HG03521 (cell line): ENCODE measurements at regions not wholly inside any gene's neighbourhood (a gene's known extent, or its start where the extent isn't known, plus 50 kb on each side); places are given as distances from the start of the nearest gene placed in this dataset.
"Not testable (repeated sequence)": the region's sequence is repeated elsewhere in the genome, so short reads cannot be mapped to it uniquely, and the experiment has no call there.

Experiments
- ATAC-seq: cut with Tn5 transposase; IDR thresholded peaks from one replicate; pipeline ENCODE4 v1.9.1; 2021; ENCODE audit warnings: mild to moderate bottlenecking, moderate library complexity; ENCODE audit not compliant: unreplicated experiment

- ATAC-seq, result not testable (repeated sequence)
Observed at GRCh38 chr15:20104551-20104950, 437.0 kb downstream of the GOLGA6L6 start.

GRCh38 chr15:20102862-20103261 is 438.7 kb downstream of the GOLGA6L6 start:
- not testable (repeated sequence) for ATAC-seq

DNA sequence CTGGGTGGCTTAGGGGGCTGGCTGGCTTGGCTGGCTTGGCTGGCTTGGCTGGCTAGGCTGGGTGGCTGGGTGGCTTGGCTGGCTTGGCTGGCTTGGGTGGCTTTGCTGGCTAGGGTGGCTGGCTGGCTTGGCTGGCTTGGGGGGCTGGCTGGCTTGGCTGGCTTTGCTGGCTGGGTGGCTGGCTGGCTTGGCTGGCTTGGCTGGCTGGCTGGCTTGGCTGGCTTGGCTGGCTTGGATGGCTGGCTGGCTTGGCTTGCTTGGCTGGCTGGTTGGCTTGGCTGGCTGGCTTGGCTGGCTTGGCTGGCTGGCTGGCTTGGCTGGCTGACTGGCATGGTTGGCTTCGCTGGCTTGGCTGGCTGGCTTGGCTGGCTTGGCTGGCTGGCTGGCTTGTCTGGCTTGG is 439.4 kb downstream of the GOLGA6L6 start:
- ATAC-seq, result not testable (repeated sequence)

- ATAC-seq, result not testable (repeated sequence)
Observed at GRCh38 chr15:20101281-20101680, 440.3 kb downstream of the GOLGA6L6 start.

DNA sequence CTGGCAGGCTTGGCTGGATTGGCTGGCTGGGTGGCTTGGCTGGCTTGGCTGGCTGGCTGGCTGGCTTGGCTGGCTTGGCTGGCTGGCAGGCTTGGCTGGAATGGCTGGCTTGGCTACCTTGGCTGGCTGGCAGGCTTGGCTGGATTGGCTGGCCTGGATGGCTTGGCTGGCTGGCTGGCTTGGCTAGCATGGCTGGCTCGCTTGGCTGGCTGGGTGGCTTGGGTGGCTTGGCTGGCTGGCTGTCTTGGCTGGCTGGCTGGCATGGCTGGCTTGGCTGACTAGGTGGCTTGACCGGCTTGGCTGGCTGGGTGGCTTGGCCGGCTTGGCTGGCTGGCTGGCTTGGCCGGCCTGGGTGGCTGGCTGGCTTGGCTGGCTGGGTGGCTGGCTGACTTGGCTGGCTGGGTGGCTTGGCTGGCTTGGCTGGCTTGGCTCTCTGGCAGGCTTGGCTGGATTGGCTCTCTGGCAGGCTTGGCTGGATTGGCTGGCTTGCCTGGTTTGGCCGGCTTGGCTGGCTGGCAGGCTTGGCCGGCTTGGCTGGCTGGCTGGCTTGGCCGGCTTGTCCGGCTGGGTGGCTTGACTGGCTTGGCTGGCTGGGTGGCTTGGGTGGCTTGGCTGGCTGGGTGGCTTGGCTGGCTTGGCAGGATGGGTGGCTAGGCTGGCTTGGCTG is 440.9 kb downstream of the GOLGA6L6 start:
- ATAC-seq, result not testable (repeated sequence)

DNA sequence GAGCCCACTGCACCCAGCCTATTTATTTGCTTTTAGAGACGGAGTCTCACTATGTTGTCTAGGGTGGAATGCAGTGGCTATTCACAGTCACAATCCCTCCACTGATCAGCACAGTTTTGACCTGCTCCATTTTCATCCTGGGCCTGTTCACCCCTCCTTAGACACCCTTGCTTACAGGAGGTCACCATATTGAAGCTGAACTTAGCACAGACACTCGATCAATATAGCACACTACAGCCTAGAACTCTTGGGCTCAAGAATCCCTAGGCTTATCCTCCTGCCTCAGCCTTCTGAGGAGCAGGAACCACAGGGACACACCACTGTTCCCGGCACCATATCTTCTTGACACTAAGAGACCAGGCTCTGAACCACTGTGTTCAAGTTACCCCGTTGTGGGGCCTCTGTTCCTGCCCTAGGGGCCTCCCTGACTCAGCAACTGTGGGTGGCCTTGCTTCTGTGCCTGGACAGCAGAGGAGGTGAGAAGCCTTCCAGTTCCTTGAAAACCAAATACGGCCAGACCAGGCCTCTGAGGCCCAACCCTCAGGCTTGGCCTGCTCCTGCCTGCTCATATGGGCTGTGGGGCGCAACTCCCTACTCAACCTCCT is 445.8 kb downstream of the GOLGA6L6 start:
- ATAC-seq, result not testable (repeated sequence)

DNA sequence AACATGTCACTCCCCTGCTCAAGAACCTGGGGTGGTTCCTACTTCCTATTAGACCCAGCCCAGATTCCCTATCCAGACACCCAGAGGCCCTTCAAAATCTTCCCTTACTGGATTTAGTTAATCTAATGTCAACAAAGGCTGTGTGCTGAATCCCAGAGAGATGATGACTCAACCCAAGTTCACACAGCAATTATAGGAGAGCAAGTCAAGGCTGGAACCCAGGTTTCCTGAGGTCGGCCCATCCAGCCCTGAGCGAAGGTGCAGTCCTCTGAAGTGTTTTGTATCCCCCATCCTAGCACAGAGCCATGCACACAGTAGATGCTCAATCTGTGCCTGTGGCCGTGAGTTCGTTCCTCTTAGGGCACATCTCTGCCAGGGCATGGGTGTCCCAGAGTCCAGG is 452.1 kb downstream of the GOLGA6L6 start:
- ATAC-seq, result not testable (repeated sequence)

GRCh38 chr15:20084026-20084425 is 457.6 kb downstream of the GOLGA6L6 start:
- not testable (repeated sequence) for ATAC-seq

DNA sequence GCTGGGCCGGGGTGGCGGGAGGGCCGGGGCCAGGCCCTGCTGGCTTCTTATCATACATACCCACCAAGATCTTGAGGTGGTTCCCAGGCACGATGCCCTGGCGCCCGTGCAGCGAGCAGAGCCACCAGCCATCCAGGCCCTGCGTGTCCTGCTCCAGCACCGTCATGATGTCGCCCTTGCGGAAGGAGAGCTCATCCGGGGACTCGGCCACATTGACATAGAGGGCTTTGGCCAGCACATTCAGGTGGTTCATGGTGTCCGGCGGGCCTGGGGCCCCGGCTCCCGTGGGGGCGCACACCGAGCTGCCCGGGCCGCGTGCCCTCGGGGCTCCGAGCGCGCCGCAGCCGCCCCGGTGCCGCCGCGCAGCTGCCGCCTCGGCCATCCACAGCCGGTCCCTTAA is 467.5 kb downstream of the GOLGA6L6 start:
- ATAC-seq, result not testable (repeated sequence)

- not testable (repeated sequence) for ATAC-seq
Observed at GRCh38 chr15:20069043-20069442, 472.6 kb downstream of the GOLGA6L6 start.

- not testable (repeated sequence) for ATAC-seq
Observed at GRCh38 chr15:20066173-20066572, 475.4 kb downstream of the GOLGA6L6 start.

- ATAC-seq, result not testable (repeated sequence)
Observed at GRCh38 chr15:20065508-20065907, 476.1 kb downstream of the GOLGA6L6 start.

- ATAC-seq, result not testable (repeated sequence)
Observed at GRCh38 chr15:20063167-20063566, 478.4 kb downstream of the GOLGA6L6 start.

DNA sequence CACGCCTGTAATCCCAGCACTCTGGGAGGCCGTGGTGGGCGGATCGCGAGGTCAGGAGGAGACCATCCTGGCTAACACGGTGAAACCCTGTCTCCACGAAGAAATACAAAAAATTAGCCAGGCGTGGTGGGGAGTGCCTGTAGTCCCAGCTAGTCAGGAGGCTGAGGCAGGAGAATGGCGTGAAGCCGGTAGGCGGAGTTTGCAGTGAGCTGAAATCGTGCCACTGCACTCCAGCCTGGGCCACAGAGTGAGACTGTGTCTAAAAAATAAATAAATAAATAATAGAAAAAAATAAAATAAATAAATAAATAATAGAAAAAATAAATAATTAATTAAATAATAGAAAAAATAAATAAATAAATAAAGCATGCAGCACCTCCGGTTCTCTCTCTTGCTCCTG is 480.8 kb downstream of the GOLGA6L6 start:
- not testable (repeated sequence) for ATAC-seq

GRCh38 chr15:20056871-20057270 is 484.7 kb downstream of the GOLGA6L6 start:
- not testable (repeated sequence) for ATAC-seq

GRCh38 chr15:20055921-20056320 is 485.7 kb downstream of the GOLGA6L6 start:
- not testable (repeated sequence) for ATAC-seq

- ATAC-seq, result not testable (repeated sequence)
Observed at GRCh38 chr15:20048189-20048588, 493.4 kb downstream of the GOLGA6L6 start.

DNA sequence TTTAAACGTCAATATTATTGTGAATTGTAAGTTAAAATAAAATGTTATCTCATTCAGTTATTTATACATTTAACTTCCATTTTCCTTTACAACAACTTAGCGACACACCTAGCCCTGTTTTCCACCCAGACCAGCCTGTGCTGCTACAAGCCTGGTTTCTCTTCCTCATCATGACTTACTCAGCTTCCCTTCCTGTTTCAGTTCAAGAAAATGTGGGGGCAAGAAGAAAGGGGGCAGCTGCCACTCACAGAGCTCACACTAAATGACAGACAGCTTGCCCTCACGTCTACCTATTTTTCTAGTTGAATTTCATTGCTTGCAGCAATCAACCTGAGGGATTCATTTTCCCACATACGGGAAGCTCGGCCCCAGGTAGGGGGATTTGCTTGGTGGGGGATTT is 496.4 kb downstream of the GOLGA6L6 start:
- not testable (repeated sequence) for ATAC-seq

DNA sequence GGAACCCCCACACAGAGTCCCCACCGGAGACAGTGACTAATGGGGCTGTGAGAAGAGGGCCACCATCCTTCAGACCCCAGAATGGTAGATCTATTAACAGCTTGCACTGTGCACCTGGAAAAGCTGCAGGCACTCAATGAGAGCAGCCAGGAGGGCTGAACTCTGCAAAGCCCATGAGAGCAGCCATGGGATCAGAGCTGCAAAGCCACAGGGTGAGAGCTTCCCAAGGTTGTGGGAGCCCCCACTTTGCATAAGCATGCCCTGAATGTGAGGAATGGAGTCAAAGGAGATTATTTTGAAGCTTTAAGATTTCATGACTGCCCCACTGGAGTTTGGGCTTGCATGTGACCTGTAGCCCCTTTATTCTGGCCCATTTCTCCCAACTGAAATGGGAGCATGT is 500.9 kb downstream of the GOLGA6L6 start:
- ATAC-seq, result not testable (repeated sequence)

GRCh38 chr15:20025040-20025439 is 516.6 kb downstream of the GOLGA6L6 start:
- not testable (repeated sequence) for ATAC-seq

DNA sequence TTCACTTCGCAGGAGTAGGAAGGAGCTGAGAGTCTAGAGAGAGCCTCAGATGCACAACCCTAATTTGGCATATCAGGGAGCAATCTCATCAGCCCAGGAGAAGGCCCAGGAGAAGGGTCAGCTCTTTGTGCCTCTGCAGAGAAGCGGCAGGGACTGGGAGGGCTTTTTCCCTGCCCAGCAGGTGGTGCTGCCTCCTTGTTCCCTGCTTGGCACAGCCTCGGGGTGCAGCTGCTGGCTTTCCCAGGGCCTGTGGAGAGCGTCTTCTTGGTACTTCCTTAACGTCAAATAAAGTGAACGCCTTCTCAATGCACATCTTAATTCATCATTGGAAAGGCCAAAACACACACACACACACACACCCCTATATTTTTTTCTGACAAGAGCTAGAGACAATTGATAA is 519.3 kb downstream of the GOLGA6L6 start:
- not testable (repeated sequence) for ATAC-seq

DNA sequence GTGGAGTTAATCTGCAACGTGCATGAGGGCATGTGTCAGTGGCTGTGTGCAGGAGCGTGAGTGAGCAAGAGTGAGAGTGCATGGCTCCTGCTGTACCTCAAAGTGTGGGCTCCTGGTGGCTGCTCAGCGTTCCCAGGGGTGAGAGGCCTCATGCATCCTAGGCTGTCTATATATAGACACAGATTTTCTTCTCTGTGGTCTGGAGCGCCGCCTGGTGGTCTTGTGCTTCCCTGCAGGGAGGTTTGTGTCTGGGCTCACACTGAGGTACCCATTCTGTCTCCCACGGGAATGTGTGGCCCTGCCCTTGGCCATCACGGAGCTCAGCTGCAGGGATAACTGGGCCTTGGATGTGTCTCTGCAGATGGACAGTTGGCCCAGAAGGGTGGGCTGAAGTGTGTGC is 520.2 kb downstream of the GOLGA6L6 start:
- not testable (repeated sequence) for ATAC-seq
